Activated CD8-positive, alpha-beta T cell treated with anti-CD3 and anti-CD28 coated beads for 36 hours (primary cell): ENCODE measurements at regions not wholly inside any gene's neighbourhood (a gene's known extent, or its start where the extent isn't known, plus 50 kb on each side); places are given as distances from the start of the nearest gene placed in this dataset.

Source experiments
- ATAC-seq: fragments of 200-7000 bp; cut with Tn5 transposase; one replicate; pipeline ENCODE4 v1.10.0; 2021; ENCODE audit warnings: mild to moderate bottlenecking, moderate library complexity
- CTCF ChIA-PET: fragments of 350-600 bp; sonication (Branson Sonifier 250); formaldehyde crosslinking; loops from one replicate; lab custom pipeline; 2021; ENCODE audit warnings: antibody characterized with exemption; lab: Charles Lee
- POLR2A ChIA-PET: fragments of 350-600 bp; sonication (Branson Sonifier 250); formaldehyde crosslinking; loops from one replicate; lab custom pipeline; 2021; ENCODE audit warnings: antibody characterized with exemption; lab: Charles Lee
- DNase-seq: peaks from one replicate; pipeline ENCODE4 v3.0.0-alpha.2; 2020
- H3K27ac Mint-ChIP-seq: one replicate; pipeline ENCODE4 v1.8.0; 2021; ENCODE audit warnings: mild to moderate bottlenecking, mixed read lengths
- H3K27me3 Mint-ChIP-seq: one replicate; pipeline ENCODE4 v1.8.0; 2021; ENCODE audit warnings: mixed read lengths
- H3K36me3 Mint-ChIP-seq: one replicate; pipeline ENCODE4 v1.8.0; 2021; ENCODE audit warnings: low read depth, mixed read lengths
- H3K4me1 Mint-ChIP-seq: one replicate; pipeline ENCODE4 v1.8.0; 2021; ENCODE audit warnings: low read depth, mixed read lengths
- H3K4me3 Mint-ChIP-seq: one replicate; pipeline ENCODE4 v1.8.0; 2021; ENCODE audit warnings: mild to moderate bottlenecking, moderate library complexity, mixed read lengths
- H3K9me3 Mint-ChIP-seq: one replicate; pipeline ENCODE4 v1.8.0; 2021; ENCODE audit warnings: mixed read lengths
- CTCF ChIP-seq: fragments of 200-600 bp; IDR thresholded peaks from one replicate; pipeline ENCODE4 v1.8.0; 2022; ENCODE audit warnings: antibody characterized with exemption, mild to moderate bottlenecking
- intact Hi-C: fragments of 100-400 bp; cut with micrococcal nuclease; formaldehyde crosslinking; loops from one replicate; pipeline ENCODE4 v1.10.0; 2022

DNA sequence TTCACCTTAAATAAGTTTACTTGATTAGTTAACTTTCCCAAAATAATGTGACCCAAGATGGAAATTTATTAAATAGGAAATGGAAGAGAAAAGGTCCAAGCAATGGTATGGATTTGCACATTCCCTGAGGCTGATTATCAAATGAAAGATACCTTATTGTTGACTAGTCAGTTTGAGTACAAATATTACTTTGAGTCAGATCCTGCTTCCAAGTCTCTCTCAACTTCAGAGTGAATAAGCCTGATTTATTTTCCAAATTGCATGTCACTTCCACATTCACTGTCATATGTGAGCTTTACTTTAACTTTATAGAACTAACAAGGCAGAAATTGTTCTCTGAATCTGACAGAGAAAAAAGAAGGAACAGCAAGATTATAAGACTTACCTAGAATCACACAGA lies 520.8 kb downstream of the RAB28 start:
- no peaks in the 10 kb centered on the region for H3K4me1 Mint-ChIP-seq
- H3K36me3 Mint-ChIP-seq = no peaks in the 10 kb centered on the region
- ChIA-PET CTCF (no interaction called here), POLR2A (no interaction called here)
- ATAC-seq = no peak
- H3K4me3 Mint-ChIP-seq = no peak overlapping the region
- H3K27ac Mint-ChIP-seq = no peak overlapping the region
- H3K9me3 Mint-ChIP-seq = no peaks in the 10 kb centered on the region
- no peak for DNase-seq
- no peak for TF ChIP-seq CTCF
- intact Hi-C loops = no loop called here
- no peaks in the 10 kb centered on the region for H3K27me3 Mint-ChIP-seq

GRCh38 chr4:12961713-12962112 lies 522.4 kb downstream of the RAB28 start:
- H3K4me3 Mint-ChIP-seq = no peak overlapping the region
- CTCF ChIA-PET = no interaction called here
- no peaks in the 10 kb centered on the region for H3K9me3 Mint-ChIP-seq
- no peaks in the 10 kb centered on the region for H3K4me1 Mint-ChIP-seq
- no peaks in the 10 kb centered on the region for H3K36me3 Mint-ChIP-seq
- no peak for ATAC-seq
- intact Hi-C loops = no loop called here
- no peak for DNase-seq
- POLR2A ChIA-PET = no interaction called here
- TF ChIP-seq CTCF = no peak
- no peaks in the 10 kb centered on the region for H3K27me3 Mint-ChIP-seq
- H3K27ac Mint-ChIP-seq = no peak overlapping the region

- no peaks in the 10 kb centered on the region for H3K4me1 Mint-ChIP-seq
- no peak for TF ChIP-seq CTCF
- POLR2A ChIA-PET = no interaction called here
- no peaks in the 10 kb centered on the region for H3K27me3 Mint-ChIP-seq
- no peak overlapping the region for H3K27ac Mint-ChIP-seq
- ATAC-seq = no peak
- H3K4me3 Mint-ChIP-seq = no peak overlapping the region
- no peaks in the 10 kb centered on the region for H3K9me3 Mint-ChIP-seq
- CTCF ChIA-PET = no interaction called here
- no peak for DNase-seq
- no peaks in the 10 kb centered on the region for H3K36me3 Mint-ChIP-seq
- intact Hi-C loops = no loop called here
These were observed 525.7 kb downstream of the RAB28 start for GRCh38 chr4:12958436-12958835.

GRCh38 chr4:12957108-12957507 lies 527.0 kb downstream of the RAB28 start:
- H3K36me3 Mint-ChIP-seq = no peaks in the 10 kb centered on the region
- no peak overlapping the region for H3K27ac Mint-ChIP-seq
- ATAC-seq (no peak), DNase-seq (no peak)
- H3K4me1 Mint-ChIP-seq = no peaks in the 10 kb centered on the region
- POLR2A ChIA-PET = no interaction called here
- intact Hi-C loops = no loop called here
- no peak overlapping the region for H3K4me3 Mint-ChIP-seq
- TF ChIP-seq CTCF = no peak
- no peaks in the 10 kb centered on the region for H3K9me3 Mint-ChIP-seq
- H3K27me3 Mint-ChIP-seq = no peaks in the 10 kb centered on the region
- CTCF ChIA-PET = no interaction called here

DNA sequence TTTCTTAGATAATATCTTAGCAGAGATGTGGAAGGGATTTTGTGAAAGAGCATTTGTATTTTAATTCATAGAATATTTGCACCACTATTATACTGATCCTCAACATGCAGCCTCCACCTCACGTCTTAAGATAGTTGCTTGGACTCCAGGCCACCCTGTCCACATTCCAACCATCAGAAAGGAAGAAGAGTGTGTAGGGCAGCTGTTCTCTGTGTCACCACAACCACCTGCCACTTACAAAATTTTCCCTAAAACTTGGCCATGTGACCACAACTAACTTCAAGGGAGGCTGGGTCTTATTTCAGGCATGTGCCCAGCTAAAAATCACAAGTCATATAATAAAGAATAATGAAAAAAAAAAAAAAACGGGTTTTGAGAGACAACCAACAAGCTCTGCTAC lies 528.1 kb downstream of the RAB28 start:
- ATAC-seq (no peak), DNase-seq (no peak)
- TF ChIP-seq CTCF = no peak
- Mint-ChIP-seq H3K9me3 (no peaks in the 10 kb centered on the region), H3K36me3 (no peaks in the 10 kb centered on the region), H3K4me3 (no peak overlapping the region), H3K27me3 (no peaks in the 10 kb centered on the region), H3K27ac (no peak overlapping the region), H3K4me1 (no peaks in the 10 kb centered on the region)
- ChIA-PET POLR2A (no interaction called here), CTCF (no interaction called here)
- intact Hi-C loops = no loop called here
